ENCODE measurements at regions not wholly inside any gene's neighbourhood (a gene's known extent, or its start where the extent isn't known, plus 50 kb on each side); places are given as distances from the start of the nearest gene placed in this dataset.

DNA sequence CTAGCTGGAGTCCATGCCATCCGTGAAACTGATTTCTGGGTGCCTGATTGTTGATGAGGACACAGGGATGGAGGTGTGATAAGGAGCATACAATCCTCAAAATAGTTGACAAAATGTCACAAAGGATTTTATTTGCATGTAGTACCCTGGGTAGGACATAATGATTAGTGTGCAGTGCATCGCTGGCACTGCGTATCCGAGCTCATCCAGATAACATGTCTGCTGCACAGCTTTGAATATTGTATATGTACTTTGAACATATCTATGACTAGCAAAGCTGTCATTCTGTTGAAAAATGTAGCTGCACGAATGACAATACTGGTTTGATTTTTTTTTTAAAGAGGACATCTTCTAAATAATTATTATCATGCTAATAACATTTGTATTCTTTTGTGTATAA is 529.7 kb upstream of the FANCL start:
- intact Hi-C loops (cut with DNase I): no loop called here
- H3K4me1 ChIP-seq: no peaks in the 10 kb centered on the region
- ATAC-seq (no peak), DNase-seq (no peak)
- TF ChIP-seq, protein P1, sequence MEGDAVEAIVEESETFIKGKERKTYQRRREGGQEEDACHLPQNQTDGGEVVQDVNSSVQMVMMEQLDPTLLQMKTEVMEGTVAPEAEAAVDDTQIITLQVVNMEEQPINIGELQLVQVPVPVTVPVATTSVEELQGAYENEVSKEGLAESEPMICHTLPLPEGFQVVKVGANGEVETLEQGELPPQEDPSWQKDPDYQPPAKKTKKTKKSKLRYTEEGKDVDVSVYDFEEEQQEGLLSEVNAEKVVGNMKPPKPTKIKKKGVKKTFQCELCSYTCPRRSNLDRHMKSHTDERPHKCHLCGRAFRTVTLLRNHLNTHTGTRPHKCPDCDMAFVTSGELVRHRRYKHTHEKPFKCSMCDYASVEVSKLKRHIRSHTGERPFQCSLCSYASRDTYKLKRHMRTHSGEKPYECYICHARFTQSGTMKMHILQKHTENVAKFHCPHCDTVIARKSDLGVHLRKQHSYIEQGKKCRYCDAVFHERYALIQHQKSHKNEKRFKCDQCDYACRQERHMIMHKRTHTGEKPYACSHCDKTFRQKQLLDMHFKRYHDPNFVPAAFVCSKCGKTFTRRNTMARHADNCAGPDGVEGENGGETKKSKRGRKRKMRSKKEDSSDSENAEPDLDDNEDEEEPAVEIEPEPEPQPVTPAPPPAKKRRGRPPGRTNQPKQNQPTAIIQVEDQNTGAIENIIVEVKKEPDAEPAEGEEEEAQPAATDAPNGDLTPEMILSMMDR (IDR thresholded peaks at IDR 0.05): no peak
- peaks cover 0 to 3% (median 0%) of the 10 kb centered on the region in 3 donors for H3K27me3 ChIP-seq (ENCODE audit: insufficient read depth in 3 of 3, low read length in 2 of 3)
- H3K4me3 ChIP-seq: no peak overlapping the region
- H3K9me3 ChIP-seq: no peaks in the 10 kb centered on the region
- 78 to 80% (median 80%) methylated on average over 5 of the region's 5 CpGs for WGBS, 3 donors
- H3K27ac ChIP-seq: no peak overlapping the region
- H3K36me3 ChIP-seq (ENCODE audit: insufficient read depth in 1 of 2, low read depth in 1 of 2): no peaks in the 10 kb centered on the region

DNA sequence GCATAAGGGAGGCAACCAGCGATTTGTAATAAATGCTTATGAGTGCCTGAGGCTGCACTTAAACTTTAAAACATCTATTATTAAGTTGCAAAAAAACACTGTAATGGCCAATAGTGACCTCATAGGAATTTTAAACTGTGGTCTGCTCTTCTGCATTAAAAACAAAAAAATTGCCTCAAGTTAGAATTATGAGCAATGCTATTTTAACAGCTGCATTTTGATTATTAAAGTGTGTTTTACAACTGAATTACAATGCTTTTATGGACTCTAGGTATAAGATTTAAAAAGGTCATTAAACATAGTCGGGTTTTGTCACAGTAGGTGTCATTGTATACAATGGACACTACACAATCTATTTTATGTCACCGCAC is 528.7 kb upstream of the FANCL start:
- no peaks in the 10 kb centered on the region for H3K9me3 ChIP-seq
- ATAC-seq (no peak), DNase-seq (no peak)
- no peaks in the 10 kb centered on the region for H3K36me3 ChIP-seq (ENCODE audit: insufficient read depth in 1 of 2, low read depth in 1 of 2)
- H3K27ac ChIP-seq: no peak overlapping the region
- no peaks in the 10 kb centered on the region for H3K4me1 ChIP-seq
- no peak overlapping the region for H3K4me3 ChIP-seq
- WGBS, 3 donors: 54 to 61% (median 60%) methylated on average over 3 of the region's 3 CpGs
- TF ChIP-seq, protein P1 (IDR thresholded peaks at IDR 0.05): no peak
- H3K27me3 ChIP-seq (ENCODE audit: insufficient read depth in 3 of 3, low read length in 2 of 3): peaks cover 0 to 3% (median 0%) of the 10 kb centered on the region in 3 donors
- intact Hi-C loops (cut with DNase I): no loop called here

DNA sequence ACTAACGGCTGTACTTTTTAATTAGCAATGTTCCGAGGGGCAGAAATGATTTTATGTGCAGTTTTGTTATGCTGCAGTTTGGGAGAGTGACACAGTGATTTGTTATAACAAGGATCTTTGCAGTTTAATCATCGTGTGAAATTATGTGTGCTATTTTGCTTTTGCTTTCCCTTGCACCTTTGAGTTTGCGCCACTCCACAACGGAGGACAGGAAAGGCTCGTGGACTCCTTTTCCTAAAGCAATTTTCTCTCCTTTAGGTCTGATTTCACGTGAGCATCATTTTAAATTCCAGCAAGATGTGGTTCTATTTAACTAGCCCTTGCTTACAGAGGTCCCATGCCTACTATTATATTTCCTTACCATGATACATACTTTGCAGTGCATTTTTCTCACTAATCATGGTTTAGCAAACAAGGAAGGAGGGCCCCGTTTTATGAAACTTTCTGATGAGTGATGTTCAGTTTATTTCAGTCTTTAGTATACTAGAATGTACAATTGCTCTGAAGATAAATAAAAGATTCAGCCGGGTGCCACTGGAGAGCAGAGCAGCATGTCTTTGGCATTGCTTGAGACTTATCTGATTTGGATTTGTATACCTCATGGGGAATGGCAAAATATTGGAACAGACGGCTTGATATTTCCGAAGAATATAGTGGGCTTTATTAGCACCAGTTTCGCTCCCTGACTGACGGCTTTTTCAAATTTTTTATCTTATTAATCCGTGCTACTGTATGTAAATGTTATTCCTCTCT is 528.2 kb upstream of the FANCL start:
- Histone ChIP-seq H3K4me1 (no peaks in the 10 kb centered on the region), H3K27me3 (ENCODE audit: insufficient read depth in 3 of 3, low read length in 2 of 3) (peaks cover 0 to 3% (median 0%) of the 10 kb centered on the region in 3 donors), H3K4me3 (no peak overlapping the region), H3K36me3 (ENCODE audit: insufficient read depth in 1 of 2, low read depth in 1 of 2) (no peaks in the 10 kb centered on the region), H3K27ac (no peak overlapping the region), H3K9me3 (no peaks in the 10 kb centered on the region)
- DNase-seq (no peak), ATAC-seq (no peak)
- 59 to 61% (median 60%) methylated on average over 14 of the region's 14 CpGs for WGBS, 3 donors
- TF ChIP-seq, protein P1 (IDR thresholded peaks at IDR 0.05): no peak
- intact Hi-C loops (cut with DNase I): no loop called here

DNA sequence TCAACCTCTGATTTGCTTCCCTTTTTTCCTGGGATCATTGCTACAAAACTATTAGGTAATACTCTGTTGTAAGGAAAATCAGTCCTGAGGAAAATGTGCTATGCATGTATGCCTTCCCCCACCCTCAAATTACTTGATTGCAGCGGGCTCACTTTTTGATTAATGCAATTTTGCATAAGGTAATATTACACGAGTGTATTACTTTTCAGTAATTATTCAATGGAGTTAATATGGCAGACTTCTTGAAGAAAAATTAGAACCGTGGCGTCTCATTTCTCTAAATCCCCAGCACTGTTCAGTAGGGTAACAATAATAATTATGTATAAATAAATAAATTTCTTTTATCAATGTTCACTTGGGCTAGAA is 527.6 kb upstream of the FANCL start:
- no peaks in the 10 kb centered on the region for H3K9me3 ChIP-seq
- no peaks in the 10 kb centered on the region for H3K36me3 ChIP-seq (ENCODE audit: insufficient read depth in 1 of 2, low read depth in 1 of 2)
- H3K4me1 ChIP-seq: no peaks in the 10 kb centered on the region
- no peak overlapping the region for H3K27ac ChIP-seq
- WGBS, 3 donors: 82 to 87% (median 82%) methylated on average over 4 of the region's 4 CpGs
- intact Hi-C loops (cut with DNase I): no loop called here
- no peak for ATAC-seq
- DNase-seq: no peak
- H3K27me3 ChIP-seq (ENCODE audit: insufficient read depth in 3 of 3, low read length in 2 of 3): peaks cover 0 to 3% (median 0%) of the 10 kb centered on the region in 3 donors
- TF ChIP-seq, protein P1 (IDR thresholded peaks at IDR 0.05): no peak
- no peak overlapping the region for H3K4me3 ChIP-seq
